HEK293 (cell line): ENCODE measurements at regions not wholly inside any gene's neighbourhood (a gene's known extent, or its start where the extent isn't known, plus 50 kb on each side); places are given as distances from the start of the nearest gene placed in this dataset.

Source experiments
- CTCF ChIA-PET: fragments of 350-600 bp; formaldehyde crosslinking; extraction: SDS; loops from one replicate; lab custom pipeline; 2021; ENCODE audit warnings: antibody characterized with exemption; lab: Yijun Ruan, JAX
- POLR2A ChIA-PET: fragments of 300-600 bp; formaldehyde crosslinking; extraction: SDS; loops from one replicate; lab custom pipeline; 2020; ENCODE audit warnings: antibody characterized with exemption, inconsistent platforms; lab: Yijun Ruan, JAX
- H3K27ac ChIP-seq: fragments of 200-500 bp; sonication (Bioruptor generic); 2 replicates; pipeline ENCODE4 v1.5.1; 2014; ENCODE audit warnings: low read depth, low read length, control low read depth, inconsistent platforms; ENCODE audit errors: extremely low read depth
- H3K36me3 ChIP-seq, 2 experiments: fragments of 200-500 bp in 1 of 2; sonication (Bioruptor generic) in 1 of 2; 1 replicate in 1 of 2; 2 replicates in 1 of 2; pipeline ENCODE4 v1.5.1; 2014 to 2017; ENCODE audit warnings: inconsistent platforms in 2 of 2, low read length in 2 of 2; ENCODE audit not compliant: control insufficient read depth in 2 of 2, insufficient read depth in 1 of 2
- H3K4me1 ChIP-seq: fragments of 200-500 bp; sonication (Bioruptor generic); 2 replicates; pipeline ENCODE4 v1.5.1; 2014; ENCODE audit warnings: mild to moderate bottlenecking, low read length, inconsistent platforms; ENCODE audit not compliant: control insufficient read depth, insufficient read depth
- H3K4me3 ChIP-seq: 2 replicates; pipeline ENCODE4 v1.5.1; 2011; ENCODE audit warnings: low read depth, mild to moderate bottlenecking, control low read depth, low read length, moderate library complexity
- H3K9me3 ChIP-seq: fragments of 200-500 bp; sonication (Bioruptor generic); 2 replicates; pipeline ENCODE4 v1.5.1; 2014; ENCODE audit warnings: low read depth, low read length, inconsistent platforms; ENCODE audit not compliant: control insufficient read depth, insufficient read depth
- BCL11A ChIP-seq: fragments of 450-650 bp; formaldehyde crosslinking; IDR thresholded peaks from 2 replicates; pipeline ENCODE4 v1.5.1; 2016; ENCODE audit warnings: low read depth, missing biosample characterization, missing genetic modification characterization
- BCL6B ChIP-seq: fragments of 450-650 bp; formaldehyde crosslinking; IDR thresholded peaks from 2 replicates; pipeline ENCODE4 v1.5.1; 2017; ENCODE audit warnings: missing biosample characterization, missing genetic modification characterization
- GLI2 ChIP-seq: fragments of 450-650 bp; formaldehyde crosslinking; IDR thresholded peaks from 2 replicates; pipeline ENCODE4; 2017; ENCODE audit warnings: missing biosample characterization, missing genetic modification characterization, low read depth, borderline replicate concordance
- HIC1 ChIP-seq: fragments of 450-650 bp; formaldehyde crosslinking; IDR thresholded peaks from 2 replicates; pipeline ENCODE4 v1.5.1; 2016; ENCODE audit warnings: missing biosample characterization, missing genetic modification characterization
- HOXD13 ChIP-seq: sonication (generic); formaldehyde crosslinking; IDR thresholded peaks from 2 replicates; pipeline ENCODE4 v1.8.0; 2022; ENCODE audit warnings: missing genetic modification reagents, borderline replicate concordance
- INSM2 ChIP-seq: fragments of 450-650 bp; formaldehyde crosslinking; IDR thresholded peaks from 2 replicates; pipeline ENCODE4 v1.5.1; 2016; ENCODE audit warnings: missing biosample characterization, missing genetic modification characterization
- KLF7 ChIP-seq: fragments of 450-650 bp; formaldehyde crosslinking; IDR thresholded peaks from 2 replicates; pipeline ENCODE4 v1.5.1; 2016; ENCODE audit warnings: missing biosample characterization, missing genetic modification characterization, borderline replicate concordance
- SALL2 ChIP-seq: fragments of 450-650 bp; formaldehyde crosslinking; IDR thresholded peaks from 2 replicates; pipeline ENCODE4 v1.5.0; 2017; ENCODE audit warnings: missing biosample characterization, mild to moderate bottlenecking, missing genetic modification characterization, borderline replicate concordance
- SCRT1 ChIP-seq: fragments of 450-650 bp; formaldehyde crosslinking; IDR thresholded peaks from 2 replicates; pipeline ENCODE4 v1.5.1; 2016; ENCODE audit warnings: missing biosample characterization, missing genetic modification characterization, borderline replicate concordance
- ZBTB17 ChIP-seq: fragments of 450-650 bp; formaldehyde crosslinking; IDR thresholded peaks from 2 replicates; pipeline ENCODE4 v1.5.1; 2016; ENCODE audit warnings: missing biosample characterization, missing genetic modification characterization
- ZNF133 ChIP-seq: fragments of 450-650 bp; formaldehyde crosslinking; IDR thresholded peaks from 2 replicates; pipeline ENCODE4 v1.5.1; 2016; ENCODE audit warnings: missing biosample characterization, missing genetic modification characterization
- ZNF169 ChIP-seq: fragments of 450-650 bp; formaldehyde crosslinking; IDR thresholded peaks from 2 replicates; pipeline ENCODE4 v1.5.1; 2016; ENCODE audit warnings: missing biosample characterization, missing genetic modification characterization
- ZNF2 ChIP-seq: fragments of 450-650 bp; formaldehyde crosslinking; IDR thresholded peaks from 2 replicates; pipeline ENCODE4 v1.5.1; 2016; ENCODE audit warnings: missing biosample characterization, missing genetic modification characterization
- ZNF23 ChIP-seq: fragments of 450-650 bp; formaldehyde crosslinking; IDR thresholded peaks from 2 replicates; pipeline ENCODE4 v1.5.1; 2016; ENCODE audit warnings: missing biosample characterization, missing genetic modification characterization, borderline replicate concordance
- ZNF274 ChIP-seq, 2 experiments: fragments of 200-500 bp in 1 of 2; fragments of 450-650 bp in 1 of 2; sonication (Bioruptor generic) in 1 of 2; formaldehyde crosslinking in 1 of 2; IDR thresholded peaks; 2 replicates each; pipeline versions ENCODE4 v1.5.1 to v1.6.1; 2014 to 2016; ENCODE audit warnings: borderline replicate concordance in 1 of 2, inconsistent platforms in 1 of 2, low read length in 1 of 2, missing biosample characterization in 1 of 2, missing genetic modification characterization in 1 of 2
- ZNF394 ChIP-seq: fragments of 450-650 bp; formaldehyde crosslinking; IDR thresholded peaks from 2 replicates; pipeline ENCODE4 v1.5.1; 2016; ENCODE audit warnings: missing biosample characterization, missing genetic modification characterization, mild to moderate bottlenecking, moderate library complexity, borderline replicate concordance
- ZNF514 ChIP-seq: fragments of 450-650 bp; formaldehyde crosslinking; IDR thresholded peaks from 2 replicates; pipeline ENCODE4 v1.5.1; 2016; ENCODE audit warnings: missing biosample characterization, missing genetic modification characterization
- ZNF521 ChIP-seq: fragments of 450-650 bp; formaldehyde crosslinking; IDR thresholded peaks from 2 replicates; pipeline ENCODE4 v1.5.1; 2017; ENCODE audit warnings: missing biosample characterization, mild to moderate bottlenecking, missing genetic modification characterization
- ZNF596 ChIP-seq: fragments of 450-650 bp; IDR thresholded peaks from 2 replicates; pipeline ENCODE4 v1.5.0; 2018; ENCODE audit warnings: missing biosample characterization, mild to moderate bottlenecking, missing genetic modification characterization, moderate library complexity
- ZNF621 ChIP-seq: fragments of 450-650 bp; formaldehyde crosslinking; IDR thresholded peaks from 2 replicates; pipeline ENCODE4 v1.5.1; 2017; ENCODE audit warnings: missing biosample characterization, missing genetic modification characterization
- ZNF639 ChIP-seq: fragments of 450-650 bp; formaldehyde crosslinking; IDR thresholded peaks from 2 replicates; pipeline ENCODE4 v1.5.1; 2016; ENCODE audit warnings: missing biosample characterization, missing genetic modification characterization
- ZNF654 ChIP-seq: fragments of 450-650 bp; formaldehyde crosslinking; IDR thresholded peaks from 2 replicates; pipeline ENCODE4 v1.5.1; 2016; ENCODE audit warnings: low read depth, missing biosample characterization, missing genetic modification characterization
- ZNF664 ChIP-seq: fragments of 450-650 bp; formaldehyde crosslinking; IDR thresholded peaks from 2 replicates; pipeline ENCODE4 v1.5.1; 2016; ENCODE audit warnings: missing biosample characterization, missing genetic modification characterization
- ZNF785 ChIP-seq: fragments of 450-650 bp; formaldehyde crosslinking; IDR thresholded peaks from 2 replicates; pipeline ENCODE4 v1.5.1; 2016; ENCODE audit warnings: missing biosample characterization, missing genetic modification characterization
- ZSCAN18 ChIP-seq: fragments of 450-650 bp; formaldehyde crosslinking; IDR thresholded peaks from 2 replicates; pipeline ENCODE4 v1.5.1; 2016; ENCODE audit warnings: missing biosample characterization, missing genetic modification characterization

- CTCF ChIA-PET = no interaction called here
- TF ChIP-seq ZNF654 (tag by site-specific recombination) (no peak), HIC1 (tag by site-specific recombination) (no peak), BCL6B (tag by site-specific recombination) (no peak), ZNF2 (tag by site-specific recombination) (no peak), KLF7 (tag by site-specific recombination) (no peak), SALL2 (no peak), BCL11A (no peak), ZNF621 (tag by site-specific recombination) (no peak), ZNF785 (no peak), SCRT1 (no peak), ZNF394 (tag by site-specific recombination) (no peak), ZNF23 (no peak), ZNF664 (tag by site-specific recombination) (no peak)
- Histone ChIP-seq H3K4me3 (no peak overlapping the region), H3K27ac (no peak overlapping the region), H3K36me3 (no peaks in the 10 kb centered on the region), H3K9me3 (no peaks in the 10 kb centered on the region), H3K4me1 (no peaks in the 10 kb centered on the region)
- POLR2A ChIA-PET = no interaction called here
Observed at GRCh38 chr13:75139291-75139690, 342.7 kb downstream of the TBC1D4 start.

GRCh38 chr13:75137911-75138571, 343.9 kb downstream of the TBC1D4 start:
- POLR2A ChIA-PET = no interaction called here
- no peaks in the 10 kb centered on the region for H3K9me3 ChIP-seq
- H3K36me3 ChIP-seq = no peaks in the 10 kb centered on the region
- no peak overlapping the region for H3K27ac ChIP-seq
- CTCF ChIA-PET = no interaction called here
- TF ChIP-seq ZNF514 (tag by site-specific recombination) = no peak
- TF ChIP-seq ZNF654 (tag by site-specific recombination) = no peak
- no peak for TF ChIP-seq ZNF274 (IDR thresholded peaks at IDR 0.05; ENCODE audit: low read length)
- no peak for TF ChIP-seq ZNF274 (tag by site-specific recombination; IDR thresholded peaks at IDR 0.05; ENCODE audit: borderline replicate concordance)
- no peak for TF ChIP-seq GLI2 (tag by site-specific recombination)
- no peak for TF ChIP-seq ZBTB17 (tag by site-specific recombination)
- no peak for TF ChIP-seq INSM2 (tag by site-specific recombination)
- TF ChIP-seq ZNF639 = no peak
- TF ChIP-seq ZNF521 (tag by site-specific recombination) = no peak
- no peak for TF ChIP-seq ZNF133 (tag by site-specific recombination)
- no peak for TF ChIP-seq ZSCAN18 (tag by site-specific recombination)
- TF ChIP-seq ZNF596 (tag by site-specific recombination) = no peak
- TF ChIP-seq HOXD13 = no peak
- no peak for TF ChIP-seq ZNF169 (tag by site-specific recombination)
- no peaks in the 10 kb centered on the region for H3K4me1 ChIP-seq
- no peak overlapping the region for H3K4me3 ChIP-seq
